Activated naive CD4-positive, alpha-beta T cell treated with anti-CD3 and anti-CD28 coated beads, Interleukin-2, amount 50 U/mL, for 24 hours (primary cell): ENCODE measurements at regions not wholly inside any gene's neighbourhood (a gene's known extent, or its start where the extent isn't known, plus 50 kb on each side); places are given as distances from the start of the nearest gene placed in this dataset.

Source experiments
- H3K27ac Mint-ChIP-seq: one replicate; pipeline ENCODE4 v1.8.0; 2021; ENCODE audit warnings: mild to moderate bottlenecking, mixed read lengths
- H3K27me3 Mint-ChIP-seq: one replicate; pipeline ENCODE4 v1.8.0; 2021; ENCODE audit warnings: mixed read lengths
- H3K36me3 Mint-ChIP-seq: one replicate; pipeline ENCODE4 v1.8.0; 2021; ENCODE audit warnings: mixed read lengths
- H3K4me1 Mint-ChIP-seq: one replicate; pipeline ENCODE4 v1.8.0; 2021; ENCODE audit warnings: mixed read lengths
- H3K4me3 Mint-ChIP-seq: one replicate; pipeline ENCODE4 v1.8.0; 2021; ENCODE audit warnings: mild to moderate bottlenecking, mixed read lengths
- H3K9me3 Mint-ChIP-seq: one replicate; pipeline ENCODE4 v1.8.0; 2021; ENCODE audit warnings: mixed read lengths

DNA sequence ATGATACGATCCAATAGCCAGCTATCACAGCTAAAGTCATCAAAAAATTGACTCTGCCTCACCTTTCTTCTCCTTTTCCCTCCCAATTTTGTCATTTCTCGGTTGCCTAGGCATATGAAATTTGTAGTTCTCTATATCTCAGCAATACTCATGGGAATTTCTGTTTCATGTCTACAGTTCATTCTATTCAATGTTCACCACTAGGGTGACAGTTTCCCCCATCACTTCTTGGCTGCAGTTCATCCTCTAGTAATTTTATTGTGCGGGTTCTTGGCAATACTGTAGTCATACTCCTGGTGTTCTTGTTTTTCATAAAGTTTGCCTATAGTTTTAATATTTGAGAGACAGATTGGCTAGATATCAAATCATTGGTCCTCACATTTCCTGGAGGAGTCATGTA, 872.2 kb upstream of the ID2 start:
- Mint-ChIP-seq H3K4me1 (peaks cover 5% of the 10 kb centered on the region), H3K27ac (no peak overlapping the region), H3K27me3 (no peaks in the 10 kb centered on the region), H3K36me3 (no peaks in the 10 kb centered on the region), H3K4me3 (no peak overlapping the region), H3K9me3 (no peaks in the 10 kb centered on the region)

DNA sequence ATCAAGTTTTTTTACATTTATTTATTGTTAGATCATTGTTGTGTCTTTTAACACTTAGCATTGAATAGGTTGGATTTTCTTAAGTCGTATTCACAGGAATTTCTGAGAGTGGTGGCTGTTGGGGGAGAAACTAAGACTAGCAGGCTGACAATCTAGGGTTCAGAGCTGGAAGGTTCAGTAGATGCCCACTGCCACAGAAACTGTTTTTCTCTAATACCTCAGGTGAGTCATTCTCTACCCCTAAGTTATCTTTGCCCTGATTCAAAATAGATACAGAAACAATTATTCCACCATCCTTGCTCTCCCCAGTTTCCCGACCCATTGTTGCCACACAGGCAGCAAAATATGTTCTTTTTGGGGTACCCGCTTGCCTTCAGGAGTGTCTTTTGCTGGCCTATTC, 870.8 kb upstream of the ID2 start:
- no peaks in the 10 kb centered on the region for H3K36me3 Mint-ChIP-seq
- no peaks in the 10 kb centered on the region for H3K27me3 Mint-ChIP-seq
- H3K9me3 Mint-ChIP-seq = no peaks in the 10 kb centered on the region
- H3K4me3 Mint-ChIP-seq = no peak overlapping the region
- H3K4me1 Mint-ChIP-seq = peaks cover 5% of the 10 kb centered on the region
- H3K27ac Mint-ChIP-seq = no peak overlapping the region

DNA sequence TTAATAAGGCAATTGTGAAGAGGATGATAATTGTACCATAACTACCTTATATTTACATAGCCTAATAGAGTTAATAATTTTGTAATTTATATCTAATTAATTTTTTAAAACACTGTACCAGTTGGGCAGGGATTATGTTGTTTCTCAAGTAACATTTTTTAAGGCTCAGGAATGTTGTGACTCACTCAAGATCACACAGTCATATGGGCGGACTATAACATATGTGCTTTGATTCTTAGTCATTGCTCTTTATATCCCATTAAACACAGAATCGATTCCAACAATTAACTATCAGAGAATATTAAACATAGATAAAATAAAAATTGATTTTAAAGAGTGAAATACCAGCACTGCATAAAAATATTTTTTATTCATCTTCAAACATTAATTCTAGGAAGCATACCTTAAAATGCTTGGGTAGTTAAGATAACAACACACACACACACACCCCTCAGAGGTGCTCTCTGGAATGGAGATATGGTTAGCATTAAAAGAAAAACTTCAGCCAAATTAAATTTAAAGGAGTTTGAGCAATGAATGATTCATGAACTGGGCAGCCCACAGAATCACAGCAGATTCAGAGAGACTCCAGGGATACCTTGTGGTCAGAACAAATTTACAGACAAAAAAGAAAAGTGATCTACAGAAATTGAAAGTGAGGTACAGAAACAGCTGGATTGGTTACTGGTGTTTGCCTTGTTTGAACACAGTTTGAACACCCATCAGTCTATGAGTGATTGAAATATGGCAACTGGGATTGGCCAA, 869.4 kb upstream of the ID2 start:
- H3K9me3 Mint-ChIP-seq = no peaks in the 10 kb centered on the region
- no peaks in the 10 kb centered on the region for H3K36me3 Mint-ChIP-seq
- H3K27ac Mint-ChIP-seq = no peak overlapping the region
- H3K4me3 Mint-ChIP-seq = no peak overlapping the region
- H3K27me3 Mint-ChIP-seq = no peaks in the 10 kb centered on the region
- H3K4me1 Mint-ChIP-seq = peaks cover 5% of the 10 kb centered on the region

DNA sequence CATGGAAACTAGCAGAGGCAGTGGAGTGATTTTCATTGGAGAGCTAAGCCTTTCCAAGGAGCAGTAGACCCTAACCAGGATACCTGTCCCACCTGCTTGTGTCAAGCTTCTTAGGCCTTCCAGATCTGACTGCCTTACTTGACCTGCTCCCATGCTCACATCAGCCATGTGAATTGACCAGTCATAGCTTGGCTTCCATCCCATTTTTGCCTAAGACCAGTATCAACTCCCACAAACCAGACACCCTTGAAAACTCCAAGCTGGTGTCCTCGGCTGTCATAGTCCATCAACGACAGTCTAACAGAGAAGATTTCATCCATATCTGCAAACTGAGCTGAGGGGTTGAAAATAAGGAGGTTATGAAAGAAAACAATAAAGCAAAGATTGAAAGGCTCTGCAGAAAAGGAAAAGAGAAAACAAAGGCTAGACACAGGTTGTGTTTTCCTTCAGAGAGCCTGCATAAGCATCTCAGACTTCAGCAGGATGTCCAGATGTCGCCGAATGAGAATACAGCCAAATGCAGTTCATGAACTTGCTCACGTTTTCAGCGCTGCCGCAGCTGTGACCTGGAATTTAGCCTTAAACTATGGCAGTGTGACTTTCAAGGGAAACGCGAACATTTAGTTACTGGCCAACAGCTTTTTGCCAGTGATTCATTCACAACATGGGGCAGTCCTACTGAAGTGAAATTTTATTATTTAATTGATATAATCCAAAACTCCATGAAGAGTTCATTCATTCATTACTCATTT, 868.1 kb upstream of the ID2 start:
- H3K9me3 Mint-ChIP-seq = no peaks in the 10 kb centered on the region
- H3K27ac Mint-ChIP-seq = no peak overlapping the region
- H3K36me3 Mint-ChIP-seq = no peaks in the 10 kb centered on the region
- peaks cover 5% of the 10 kb centered on the region for H3K4me1 Mint-ChIP-seq
- H3K27me3 Mint-ChIP-seq = no peaks in the 10 kb centered on the region
- no peak overlapping the region for H3K4me3 Mint-ChIP-seq

DNA sequence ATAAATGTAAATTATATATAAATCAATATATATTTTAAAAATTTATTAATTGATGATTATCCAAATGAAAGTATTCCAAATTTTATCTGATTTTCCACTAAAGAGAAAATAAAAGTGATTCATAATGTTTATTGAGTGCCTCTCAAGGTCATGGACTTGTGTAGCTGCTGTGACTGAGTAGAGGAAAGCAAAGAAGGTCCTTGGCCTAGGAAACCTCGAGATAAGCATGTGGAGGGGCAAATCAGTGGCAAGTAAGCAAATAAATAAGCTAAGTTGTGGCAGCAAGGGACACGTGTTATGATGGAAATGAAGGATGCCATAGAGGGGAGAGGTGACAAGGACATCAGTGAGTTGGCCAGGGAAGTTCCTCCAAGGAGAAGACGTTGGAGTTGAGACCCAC, 866.1 kb upstream of the ID2 start:
- Mint-ChIP-seq H3K9me3 (no peaks in the 10 kb centered on the region), H3K27ac (no peak overlapping the region), H3K27me3 (no peaks in the 10 kb centered on the region), H3K36me3 (no peaks in the 10 kb centered on the region), H3K4me3 (no peak overlapping the region), H3K4me1 (no peaks in the 10 kb centered on the region)

DNA sequence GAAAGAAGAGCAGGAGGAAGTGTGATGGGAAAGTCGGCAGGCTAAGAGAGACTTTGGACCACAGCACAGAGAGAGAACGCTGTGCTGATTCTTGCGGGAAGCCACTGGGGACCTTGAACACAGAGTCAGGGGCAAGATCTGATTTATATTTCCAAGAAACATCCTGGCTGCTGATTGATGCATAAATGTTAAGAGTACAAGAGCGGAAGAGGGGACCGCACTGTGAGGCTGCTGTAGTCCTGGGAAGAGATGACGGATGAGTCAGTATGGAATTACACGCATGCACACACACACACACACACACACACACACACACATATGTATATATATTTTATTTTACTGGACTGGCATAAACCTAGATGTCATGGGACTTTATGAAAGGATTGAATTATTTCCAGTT, 865.6 kb upstream of the ID2 start:
- Mint-ChIP-seq H3K4me3 (no peak overlapping the region), H3K27ac (no peak overlapping the region), H3K9me3 (no peaks in the 10 kb centered on the region), H3K36me3 (no peaks in the 10 kb centered on the region), H3K4me1 (no peaks in the 10 kb centered on the region), H3K27me3 (no peaks in the 10 kb centered on the region)

DNA sequence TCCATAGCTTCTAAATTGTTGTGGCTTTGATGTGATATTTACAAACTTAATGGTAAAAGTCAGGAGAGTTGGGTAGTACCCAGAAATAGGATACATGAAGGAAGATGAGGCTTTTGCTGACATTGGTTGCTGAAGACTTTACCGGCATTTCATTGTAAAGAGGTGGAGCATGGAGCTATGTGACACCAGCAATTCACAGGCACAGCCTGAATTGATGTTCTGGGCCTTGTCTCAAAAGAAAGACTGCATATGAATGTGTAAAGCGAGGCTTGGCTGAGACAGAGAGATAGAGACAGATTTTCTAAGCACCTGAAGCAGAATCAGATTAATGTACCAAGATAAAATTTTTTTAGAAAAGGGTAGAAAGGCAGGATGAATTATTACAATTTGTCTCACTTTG, 864.9 kb upstream of the ID2 start:
- Mint-ChIP-seq H3K36me3 (no peaks in the 10 kb centered on the region), H3K9me3 (no peaks in the 10 kb centered on the region), H3K4me3 (no peak overlapping the region), H3K27me3 (no peaks in the 10 kb centered on the region), H3K27ac (no peak overlapping the region), H3K4me1 (no peaks in the 10 kb centered on the region)

DNA sequence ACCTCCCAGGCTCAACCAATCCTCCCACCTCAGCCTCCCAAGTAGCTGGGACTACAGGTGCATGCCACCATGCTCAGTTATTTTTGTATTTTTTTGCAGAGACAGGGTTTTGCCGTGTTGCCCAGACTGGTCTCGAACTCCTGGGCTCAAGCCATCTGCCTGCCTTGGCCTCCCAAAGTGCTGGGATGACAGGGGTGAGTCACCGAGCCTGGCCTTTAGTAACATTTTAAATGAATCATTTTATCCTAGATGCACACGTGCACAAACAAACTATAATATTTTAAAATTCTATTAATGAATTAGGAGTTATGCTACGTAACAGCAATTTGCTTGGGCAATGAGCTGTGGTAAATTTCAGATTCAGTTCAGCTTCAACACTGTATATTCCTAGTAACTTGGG, 862.5 kb upstream of the ID2 start:
- Mint-ChIP-seq H3K27ac (no peak overlapping the region), H3K27me3 (no peaks in the 10 kb centered on the region), H3K9me3 (no peaks in the 10 kb centered on the region), H3K4me1 (no peaks in the 10 kb centered on the region), H3K36me3 (no peaks in the 10 kb centered on the region), H3K4me3 (no peak overlapping the region)

DNA sequence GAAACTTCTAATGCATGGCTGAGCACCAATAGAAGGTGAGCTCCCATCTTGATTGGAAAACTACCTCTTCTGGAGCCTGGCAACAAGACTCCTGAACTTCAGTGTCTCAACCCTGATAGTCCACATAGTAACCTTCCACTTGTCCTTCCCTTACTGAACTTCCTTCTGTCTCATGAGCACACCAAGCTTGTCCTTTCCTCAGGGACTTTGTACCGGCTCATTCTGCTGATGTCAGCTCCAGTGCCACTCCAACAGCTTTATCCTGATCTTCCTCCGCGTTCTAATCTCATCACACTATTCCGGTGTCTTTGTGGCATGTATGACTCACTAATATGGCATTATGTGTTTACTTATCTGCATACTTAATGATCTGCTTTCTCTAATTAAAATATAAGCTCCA, 862.0 kb upstream of the ID2 start:
- no peak overlapping the region for H3K27ac Mint-ChIP-seq
- H3K27me3 Mint-ChIP-seq = no peaks in the 10 kb centered on the region
- no peaks in the 10 kb centered on the region for H3K4me1 Mint-ChIP-seq
- no peak overlapping the region for H3K4me3 Mint-ChIP-seq
- no peaks in the 10 kb centered on the region for H3K36me3 Mint-ChIP-seq
- no peaks in the 10 kb centered on the region for H3K9me3 Mint-ChIP-seq

DNA sequence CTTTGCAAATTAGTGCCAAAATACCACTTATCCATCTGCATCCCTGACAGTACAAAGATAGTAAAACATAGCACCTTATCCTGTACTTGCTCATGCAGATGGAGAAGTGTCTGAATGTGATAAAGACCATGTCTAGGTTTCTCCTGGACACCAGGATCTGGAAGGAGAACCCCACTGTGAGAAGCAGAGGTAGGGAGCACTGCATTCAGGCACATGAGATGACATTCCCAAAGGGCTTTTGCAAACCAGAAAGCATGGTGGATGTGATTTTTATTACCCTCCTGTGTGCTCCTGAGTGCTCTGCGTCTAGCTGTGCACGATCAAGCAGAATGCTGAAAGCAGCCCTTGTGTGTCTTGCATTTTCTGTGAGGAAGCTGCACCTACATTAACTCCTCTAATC, 857.6 kb upstream of the ID2 start:
- peaks cover 19% of the 10 kb centered on the region for H3K4me1 Mint-ChIP-seq
- H3K9me3 Mint-ChIP-seq = no peaks in the 10 kb centered on the region
- no peak overlapping the region for H3K4me3 Mint-ChIP-seq
- no peaks in the 10 kb centered on the region for H3K36me3 Mint-ChIP-seq
- H3K27ac Mint-ChIP-seq = no peak overlapping the region
- no peaks in the 10 kb centered on the region for H3K27me3 Mint-ChIP-seq

DNA sequence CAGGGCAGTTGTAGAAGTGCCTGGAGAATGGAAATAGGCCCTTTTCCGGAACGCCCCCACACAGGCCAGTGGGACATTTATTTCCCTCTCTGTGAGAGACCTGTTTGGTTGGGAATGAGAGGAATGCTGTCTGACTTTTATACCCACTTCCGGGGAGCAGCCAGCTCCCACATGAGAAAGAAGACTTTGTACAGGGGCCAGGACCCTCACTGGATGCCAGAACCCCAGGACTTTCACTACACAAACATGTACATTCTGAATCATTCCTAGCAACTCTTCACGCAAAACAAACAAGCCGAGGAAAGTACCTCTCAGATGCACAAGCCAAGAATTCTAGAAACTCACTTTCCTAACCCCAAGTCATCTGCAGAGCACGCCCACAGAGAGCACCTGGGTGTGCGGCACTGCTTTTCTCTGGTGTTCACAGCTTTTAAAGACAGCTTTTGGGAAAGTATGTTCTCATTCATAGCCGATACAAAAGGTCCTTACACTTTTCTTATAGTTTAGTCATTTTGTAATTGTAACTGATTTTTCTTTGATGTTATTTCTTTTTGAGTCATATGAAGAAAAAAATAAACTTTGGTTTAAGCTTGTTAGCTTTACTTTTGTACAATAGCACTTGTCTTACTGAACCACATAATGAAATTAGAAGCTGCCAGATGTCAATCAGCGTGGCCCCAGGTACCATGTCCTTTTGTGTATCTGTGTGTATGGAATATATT, 856.1 kb upstream of the ID2 start:
- H3K9me3 Mint-ChIP-seq = no peaks in the 10 kb centered on the region
- H3K4me1 Mint-ChIP-seq = peaks cover 19% of the 10 kb centered on the region
- peak overlapping the region; percentile 4 for H3K4me3 Mint-ChIP-seq
- no peaks in the 10 kb centered on the region for H3K36me3 Mint-ChIP-seq
- H3K27me3 Mint-ChIP-seq = no peaks in the 10 kb centered on the region
- peak overlapping the region; percentile 89 for H3K27ac Mint-ChIP-seq

DNA sequence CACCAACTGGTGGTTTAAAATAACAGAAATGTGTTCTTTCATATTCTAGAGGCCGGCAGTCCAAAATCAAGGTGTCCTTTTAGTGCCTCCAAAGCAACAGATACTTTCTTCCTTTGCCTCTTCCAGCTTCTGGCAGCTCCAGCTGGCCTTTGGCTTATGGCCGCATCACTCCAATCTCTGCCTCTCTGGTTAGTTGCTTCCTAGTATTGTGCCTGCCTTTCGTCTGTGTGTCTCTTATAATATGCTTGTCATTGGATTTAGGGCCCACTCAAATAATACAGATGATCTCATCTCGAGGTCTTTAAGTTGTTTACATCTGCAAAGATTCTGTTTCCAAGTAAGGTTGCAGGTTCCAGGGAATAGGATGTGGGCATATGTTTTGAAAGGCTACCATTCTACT, 855.2 kb upstream of the ID2 start:
- H3K27me3 Mint-ChIP-seq = no peaks in the 10 kb centered on the region
- H3K4me1 Mint-ChIP-seq = peaks cover 19% of the 10 kb centered on the region
- H3K36me3 Mint-ChIP-seq = no peaks in the 10 kb centered on the region
- H3K27ac Mint-ChIP-seq = peak overlapping the region; percentile 71
- no peaks in the 10 kb centered on the region for H3K9me3 Mint-ChIP-seq
- H3K4me3 Mint-ChIP-seq = no peak overlapping the region

DNA sequence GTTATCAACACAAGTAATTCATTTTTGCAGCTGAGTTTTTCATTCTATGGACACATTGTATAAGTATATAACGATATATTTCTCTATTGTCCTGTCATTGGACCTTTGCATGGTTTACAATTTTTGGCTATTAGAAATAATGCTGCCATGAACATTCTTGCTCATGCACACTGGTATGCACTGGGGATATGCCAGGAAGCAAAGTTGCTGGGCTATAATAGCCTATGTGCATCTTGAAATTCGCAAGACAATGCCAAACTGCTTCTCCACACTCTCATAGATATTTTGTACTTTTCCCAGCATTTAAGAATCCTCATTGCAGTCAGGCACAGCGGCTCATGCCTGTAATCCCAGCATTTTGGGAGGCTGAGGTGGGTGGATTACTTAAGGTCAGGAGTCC, 852.6 kb upstream of the ID2 start:
- peaks cover 19% of the 10 kb centered on the region for H3K4me1 Mint-ChIP-seq
- H3K9me3 Mint-ChIP-seq = no peaks in the 10 kb centered on the region

DNA sequence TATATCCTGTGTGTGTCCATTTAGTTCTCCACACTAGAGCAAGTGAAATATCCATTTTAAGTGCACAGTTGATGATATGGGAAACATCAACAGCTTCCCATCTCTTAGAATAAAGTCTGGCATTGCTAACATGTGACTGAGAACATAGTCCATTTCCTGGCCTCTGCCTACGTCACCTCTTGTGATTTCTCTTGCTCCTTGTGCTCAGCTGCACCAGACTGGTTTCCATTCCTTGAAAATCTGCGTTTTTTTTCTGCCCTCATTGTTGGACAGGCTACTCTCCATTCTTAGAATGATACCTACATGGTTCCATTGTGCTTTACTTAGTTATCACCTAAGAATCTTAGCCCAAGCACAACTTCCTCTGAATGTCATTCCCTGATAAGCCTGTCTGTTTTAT, 851.2 kb upstream of the ID2 start:
- no peaks in the 10 kb centered on the region for H3K27me3 Mint-ChIP-seq

More for the DNA sequence above, 852.6 kb upstream of the ID2 start:
- H3K27me3 Mint-ChIP-seq = no peaks in the 10 kb centered on the region
- H3K4me3 Mint-ChIP-seq = no peak overlapping the region
- H3K27ac Mint-ChIP-seq = no peak overlapping the region
- no peaks in the 10 kb centered on the region for H3K36me3 Mint-ChIP-seq

DNA sequence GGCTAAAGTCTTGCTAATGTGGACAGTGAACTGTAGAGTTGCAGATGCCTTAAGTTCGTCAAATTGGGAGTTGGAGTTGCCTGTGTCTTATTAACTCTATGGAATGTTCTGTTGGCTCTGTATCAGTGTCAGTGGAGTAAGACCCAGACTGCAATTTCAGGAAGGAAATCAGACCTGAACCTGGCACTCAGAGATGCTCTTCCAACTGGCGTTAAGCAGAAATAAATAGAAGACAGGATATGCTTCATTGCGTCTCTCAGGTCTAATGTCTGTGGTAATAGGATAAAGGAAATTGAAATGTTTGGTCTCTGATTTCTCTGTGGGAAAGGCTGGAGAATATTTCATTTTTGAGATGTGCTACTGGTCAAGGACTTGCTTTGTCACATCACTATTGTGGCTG, 846.7 kb upstream of the ID2 start:
- Mint-ChIP-seq H3K27me3 (no peaks in the 10 kb centered on the region), H3K27ac (no peak overlapping the region), H3K4me3 (no peak overlapping the region), H3K36me3 (no peaks in the 10 kb centered on the region), H3K9me3 (no peaks in the 10 kb centered on the region), H3K4me1 (peaks cover 12% of the 10 kb centered on the region)

More for the DNA sequence above, 851.2 kb upstream of the ID2 start:
- H3K4me1 Mint-ChIP-seq = peaks cover 23% of the 10 kb centered on the region
- H3K36me3 Mint-ChIP-seq = no peaks in the 10 kb centered on the region
- no peak overlapping the region for H3K4me3 Mint-ChIP-seq
- H3K27ac Mint-ChIP-seq = no peak overlapping the region
- H3K9me3 Mint-ChIP-seq = no peaks in the 10 kb centered on the region
